Colonic mucosa (tissue), 4 donors: ENCODE measurements at regions not wholly inside any gene's neighbourhood (a gene's known extent, or its start where the extent isn't known, plus 50 kb on each side); places are given as distances from the start of the nearest gene placed in this dataset.

Experiments used
- DNase-seq: peaks from one replicate; pipeline ENCODE4 v3.0.0-alpha.2; 2020
- H3K27ac ChIP-seq: fragments of 200-600 bp; one replicate; pipeline ENCODE4 v1.8.0; 2021
- H3K27me3 ChIP-seq: fragments of 200-600 bp; one replicate; pipeline ENCODE4 v1.8.0; 2021
- H3K36me3 ChIP-seq: fragments of 200-600 bp; one replicate; pipeline ENCODE4 v1.8.0; 2021
- H3K4me1 ChIP-seq: fragments of 200-600 bp; one replicate; pipeline ENCODE4 v1.8.0; 2021; ENCODE audit warnings: mild to moderate bottlenecking
- H3K4me3 ChIP-seq: fragments of 200-600 bp; one replicate; pipeline ENCODE4 v1.8.0; 2021
- H3K9ac ChIP-seq, 2 donors: one replicate each; pipeline ENCODE4 v1.7.0; 2013; ENCODE audit warnings: control low read depth in 2 of 2, low read depth in 2 of 2, low read length in 2 of 2
- H3K9me3 ChIP-seq: fragments of 200-600 bp; one replicate; pipeline ENCODE4 v1.8.0; 2021
- intact Hi-C: fragments of 100-400 bp; cut with DNase I; formaldehyde crosslinking; loops from one replicate; pipeline ENCODE4 v1.14.1; 2022
- TF ChIP-seq, protein P1 (sequence below): fragments of 200-600 bp; IDR thresholded peaks from one replicate; pipeline ENCODE4 v1.8.0; 2022; ENCODE audit warnings: antibody characterized with exemption, mild to moderate bottlenecking
- donor health status: healthy.
- donor health status: DM: no; HTN: no; CAD: no.
- donor health status: DM: no; HTN: no; CAD: no.

DNA sequence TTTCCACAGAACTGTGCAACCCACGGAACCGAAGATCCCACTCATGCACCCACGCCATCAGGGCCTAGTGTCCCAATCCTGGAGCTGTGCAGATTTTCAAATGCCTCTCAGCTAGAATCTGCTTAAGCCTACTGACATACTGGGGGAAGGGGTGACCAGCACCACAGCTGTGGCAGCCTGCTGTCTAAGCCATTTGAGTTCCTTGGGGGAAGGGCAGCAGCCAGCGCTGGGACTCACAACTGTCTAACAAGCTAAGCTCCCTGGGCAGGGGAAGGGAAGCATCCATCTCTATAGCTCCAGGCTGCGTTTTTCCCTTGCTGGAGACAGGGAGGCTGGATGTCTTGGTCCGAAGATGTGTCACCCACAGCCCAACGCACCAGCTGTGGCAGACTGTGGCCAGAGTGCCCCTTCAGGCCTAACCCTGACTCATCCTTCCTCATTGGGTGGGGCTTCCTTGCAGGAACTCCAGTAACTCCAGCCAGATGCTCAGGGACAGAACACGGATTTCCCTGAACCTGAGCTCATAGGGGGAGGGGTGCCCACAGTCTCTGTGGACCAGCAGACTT, 194.8 kb downstream of the CHRDL1 start:
- no peak overlapping the region for H3K27ac ChIP-seq
- H3K9ac ChIP-seq, result no peak overlapping the region
- H3K36me3 ChIP-seq, result no peaks in the 10 kb centered on the region
- DNase-seq, result no peak
- TF ChIP-seq, protein P1, sequence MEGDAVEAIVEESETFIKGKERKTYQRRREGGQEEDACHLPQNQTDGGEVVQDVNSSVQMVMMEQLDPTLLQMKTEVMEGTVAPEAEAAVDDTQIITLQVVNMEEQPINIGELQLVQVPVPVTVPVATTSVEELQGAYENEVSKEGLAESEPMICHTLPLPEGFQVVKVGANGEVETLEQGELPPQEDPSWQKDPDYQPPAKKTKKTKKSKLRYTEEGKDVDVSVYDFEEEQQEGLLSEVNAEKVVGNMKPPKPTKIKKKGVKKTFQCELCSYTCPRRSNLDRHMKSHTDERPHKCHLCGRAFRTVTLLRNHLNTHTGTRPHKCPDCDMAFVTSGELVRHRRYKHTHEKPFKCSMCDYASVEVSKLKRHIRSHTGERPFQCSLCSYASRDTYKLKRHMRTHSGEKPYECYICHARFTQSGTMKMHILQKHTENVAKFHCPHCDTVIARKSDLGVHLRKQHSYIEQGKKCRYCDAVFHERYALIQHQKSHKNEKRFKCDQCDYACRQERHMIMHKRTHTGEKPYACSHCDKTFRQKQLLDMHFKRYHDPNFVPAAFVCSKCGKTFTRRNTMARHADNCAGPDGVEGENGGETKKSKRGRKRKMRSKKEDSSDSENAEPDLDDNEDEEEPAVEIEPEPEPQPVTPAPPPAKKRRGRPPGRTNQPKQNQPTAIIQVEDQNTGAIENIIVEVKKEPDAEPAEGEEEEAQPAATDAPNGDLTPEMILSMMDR, result no peak
- no peaks in the 10 kb centered on the region for H3K27me3 ChIP-seq
- intact Hi-C loops, result no loop called here
- no peaks in the 10 kb centered on the region for H3K9me3 ChIP-seq
- H3K4me1 ChIP-seq, result no peaks in the 10 kb centered on the region
- H3K4me3 ChIP-seq, result no peak overlapping the region

DNA sequence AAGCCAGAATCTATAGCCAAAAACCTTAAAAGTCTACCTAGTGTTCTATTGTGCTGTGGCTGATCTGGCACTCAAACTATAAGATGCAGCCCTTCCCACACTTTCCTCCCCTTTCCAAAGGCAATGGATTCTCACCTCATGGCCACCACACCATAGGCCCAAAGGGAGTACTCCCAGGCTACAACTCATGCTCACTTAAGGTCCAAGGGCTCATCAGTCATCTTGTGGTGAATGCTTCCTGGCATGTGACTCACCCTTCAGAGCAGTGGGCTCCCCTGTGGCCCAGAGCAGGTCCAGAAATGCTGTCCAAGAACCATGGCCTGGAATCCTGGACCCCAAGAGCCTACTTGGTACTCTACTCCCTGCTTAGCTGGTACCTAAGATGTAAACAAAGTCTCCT, 181.0 kb downstream of the CHRDL1 start:
- no peak overlapping the region for H3K27ac ChIP-seq
- H3K9ac ChIP-seq, result no peak overlapping the region

More for the DNA sequence above, 181.0 kb downstream of the CHRDL1 start:
- H3K36me3 ChIP-seq, result no peaks in the 10 kb centered on the region
- H3K4me1 ChIP-seq, result no peaks in the 10 kb centered on the region
- TF ChIP-seq, protein P1, result no peak
- no peak for DNase-seq
- H3K27me3 ChIP-seq, result no peaks in the 10 kb centered on the region
- H3K9me3 ChIP-seq, result no peaks in the 10 kb centered on the region
- intact Hi-C loops, result no loop called here
- no peak overlapping the region for H3K4me3 ChIP-seq
